ENCODE measurements at regions not wholly inside any gene's neighbourhood (a gene's known extent, or its start where the extent isn't known, plus 50 kb on each side); places are given as distances from the start of the nearest gene placed in this dataset.

DNA sequence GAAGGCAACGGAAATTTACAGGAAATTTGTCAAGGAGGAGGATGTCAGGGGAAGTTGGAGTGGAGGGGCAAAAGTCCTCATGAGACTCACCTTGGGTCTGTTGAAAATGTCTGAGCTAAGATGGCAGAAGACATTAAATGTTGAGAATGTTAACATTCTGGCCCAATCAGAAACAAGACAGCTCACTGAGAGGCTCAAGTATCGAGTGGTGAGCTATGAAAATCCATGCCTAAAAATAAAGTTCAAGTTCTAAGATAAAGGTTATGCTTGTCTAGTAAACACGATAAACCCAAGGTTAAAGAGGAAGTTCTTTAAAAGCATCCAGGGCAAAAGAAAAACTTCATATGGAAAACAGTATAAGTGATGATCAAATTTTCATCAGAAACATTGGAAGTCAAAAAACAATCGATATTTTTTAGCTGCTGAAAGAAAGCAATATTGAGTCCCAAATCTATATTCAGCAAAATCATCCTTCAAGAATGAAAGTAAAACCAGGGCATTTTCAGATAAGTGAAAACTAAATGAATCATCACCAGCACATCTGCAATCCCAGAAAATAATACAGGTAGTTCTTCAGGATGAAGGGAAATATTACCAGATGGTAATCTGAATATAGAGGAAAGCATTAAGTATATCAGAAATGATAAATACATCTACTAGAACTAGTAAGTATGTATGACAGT lies 462.4 kb downstream of the TLL1 start:
- intact Hi-C loops (cut with micrococcal nuclease): no loop called here
- Mint-ChIP-seq H3K36me3 (ENCODE audit: low read depth) (no peaks in the 10 kb centered on the region), H3K9me3 (no peaks in the 10 kb centered on the region), H3K27ac (no peak overlapping the region), H3K4me3 (no peak overlapping the region), H3K4me1 (no peaks in the 10 kb centered on the region), H3K27me3 (no peaks in the 10 kb centered on the region)
- no peak for DNase-seq

DNA sequence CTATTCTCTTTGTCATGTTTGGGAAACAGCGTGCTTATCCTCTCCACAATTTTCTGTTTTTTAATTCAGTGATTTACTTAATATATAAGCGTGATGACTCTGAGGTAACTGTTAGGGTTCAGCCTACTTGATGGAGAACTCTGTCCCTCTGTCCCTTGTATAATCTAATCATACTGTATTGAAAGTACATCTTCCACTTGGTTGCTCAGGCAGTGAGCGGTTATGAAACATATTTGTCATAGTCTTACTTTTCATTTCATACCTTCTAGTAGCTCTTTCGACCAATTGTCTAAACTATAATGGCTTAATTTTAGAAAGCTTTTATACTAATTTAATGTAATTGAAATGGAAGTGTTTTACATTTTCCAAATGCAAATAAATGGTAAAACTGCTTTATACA lies 469.0 kb downstream of the TLL1 start:
- DNase-seq: no peak
- no peaks in the 10 kb centered on the region for H3K4me1 Mint-ChIP-seq
- no peaks in the 10 kb centered on the region for H3K27me3 Mint-ChIP-seq
- no peaks in the 10 kb centered on the region for H3K36me3 Mint-ChIP-seq (ENCODE audit: low read depth)
- H3K9me3 Mint-ChIP-seq: no peaks in the 10 kb centered on the region
- intact Hi-C loops (cut with micrococcal nuclease): no loop called here
- no peak overlapping the region for H3K27ac Mint-ChIP-seq
- H3K4me3 Mint-ChIP-seq: no peak overlapping the region

DNA sequence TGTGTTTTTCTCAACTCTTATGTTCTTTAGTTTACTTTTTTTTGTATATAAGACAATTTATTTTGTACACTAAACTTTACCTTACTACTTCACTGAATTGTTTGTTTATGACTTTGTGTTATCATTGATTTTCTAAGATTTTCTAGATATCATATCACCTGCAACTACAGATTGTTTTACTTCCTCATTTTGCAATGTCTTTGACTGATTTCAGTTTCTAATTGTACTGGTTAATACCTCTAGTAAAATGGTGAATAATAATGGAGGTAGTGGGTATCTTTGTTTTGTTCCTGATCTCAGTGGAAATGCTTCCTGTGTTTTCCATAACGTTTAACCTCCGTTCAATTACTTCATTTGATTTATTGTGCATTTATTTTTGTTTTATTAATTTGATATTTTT lies 490.2 kb downstream of the TLL1 start:
- H3K4me1 Mint-ChIP-seq: no peaks in the 10 kb centered on the region
- H3K9me3 Mint-ChIP-seq: peaks cover 4% of the 10 kb centered on the region
- DNase-seq: no peak
- H3K4me3 Mint-ChIP-seq: no peak overlapping the region
- intact Hi-C loops (cut with micrococcal nuclease): no loop called here
- no peaks in the 10 kb centered on the region for H3K36me3 Mint-ChIP-seq (ENCODE audit: low read depth)
- no peaks in the 10 kb centered on the region for H3K27me3 Mint-ChIP-seq
- H3K27ac Mint-ChIP-seq: no peak overlapping the region

DNA sequence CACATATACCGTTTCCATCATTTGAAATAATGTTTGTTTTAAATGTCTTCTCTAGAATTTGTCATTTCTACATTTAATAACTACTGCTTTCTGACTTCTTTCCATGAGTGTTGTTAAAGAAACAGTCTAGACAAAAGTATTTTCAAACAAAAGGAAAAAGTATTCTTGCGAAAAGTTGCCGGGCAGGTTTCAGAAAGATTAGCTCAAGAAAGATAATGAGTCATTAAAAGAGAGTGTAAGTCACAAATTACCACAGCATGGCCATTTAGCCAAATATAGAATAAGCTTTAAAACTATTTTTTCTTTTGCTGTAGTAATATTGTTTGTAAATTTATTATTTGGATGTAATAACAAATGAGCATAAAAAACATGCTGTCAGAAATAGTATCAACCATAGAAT lies 493.0 kb downstream of the TLL1 start:
- Mint-ChIP-seq H3K4me3 (no peak overlapping the region), H3K36me3 (ENCODE audit: low read depth) (no peaks in the 10 kb centered on the region), H3K4me1 (no peaks in the 10 kb centered on the region), H3K27ac (no peak overlapping the region), H3K9me3 (peaks cover 4% of the 10 kb centered on the region), H3K27me3 (no peaks in the 10 kb centered on the region)
- intact Hi-C loops (cut with micrococcal nuclease): no loop called here
- DNase-seq: no peak

DNA sequence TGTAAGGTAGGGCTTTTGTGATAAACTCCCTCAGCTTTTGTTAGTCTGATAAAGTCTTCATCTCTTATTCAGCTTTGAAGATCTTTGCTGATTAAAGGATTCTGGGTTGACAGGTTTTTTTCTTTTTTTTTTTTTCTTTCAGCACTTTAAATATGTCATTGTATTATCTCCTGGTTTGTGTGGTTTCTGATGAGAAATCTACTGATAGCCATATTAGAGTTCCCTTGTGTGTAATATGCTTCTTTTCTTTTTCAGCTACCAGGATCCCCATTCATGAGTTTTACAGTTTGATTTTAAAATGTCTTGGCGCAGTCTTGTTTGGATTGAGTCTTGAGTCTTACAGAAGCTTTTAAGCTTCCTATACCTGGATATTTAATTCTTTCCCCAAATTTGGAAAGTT lies 504.5 kb downstream of the TLL1 start:
- Mint-ChIP-seq H3K36me3 (ENCODE audit: low read depth) (no peaks in the 10 kb centered on the region), H3K27me3 (no peaks in the 10 kb centered on the region), H3K9me3 (peaks cover 14% of the 10 kb centered on the region), H3K4me3 (no peak overlapping the region), H3K27ac (no peak overlapping the region), H3K4me1 (no peaks in the 10 kb centered on the region)
- DNase-seq: no peak
- intact Hi-C loops (cut with micrococcal nuclease): no loop called here

DNA sequence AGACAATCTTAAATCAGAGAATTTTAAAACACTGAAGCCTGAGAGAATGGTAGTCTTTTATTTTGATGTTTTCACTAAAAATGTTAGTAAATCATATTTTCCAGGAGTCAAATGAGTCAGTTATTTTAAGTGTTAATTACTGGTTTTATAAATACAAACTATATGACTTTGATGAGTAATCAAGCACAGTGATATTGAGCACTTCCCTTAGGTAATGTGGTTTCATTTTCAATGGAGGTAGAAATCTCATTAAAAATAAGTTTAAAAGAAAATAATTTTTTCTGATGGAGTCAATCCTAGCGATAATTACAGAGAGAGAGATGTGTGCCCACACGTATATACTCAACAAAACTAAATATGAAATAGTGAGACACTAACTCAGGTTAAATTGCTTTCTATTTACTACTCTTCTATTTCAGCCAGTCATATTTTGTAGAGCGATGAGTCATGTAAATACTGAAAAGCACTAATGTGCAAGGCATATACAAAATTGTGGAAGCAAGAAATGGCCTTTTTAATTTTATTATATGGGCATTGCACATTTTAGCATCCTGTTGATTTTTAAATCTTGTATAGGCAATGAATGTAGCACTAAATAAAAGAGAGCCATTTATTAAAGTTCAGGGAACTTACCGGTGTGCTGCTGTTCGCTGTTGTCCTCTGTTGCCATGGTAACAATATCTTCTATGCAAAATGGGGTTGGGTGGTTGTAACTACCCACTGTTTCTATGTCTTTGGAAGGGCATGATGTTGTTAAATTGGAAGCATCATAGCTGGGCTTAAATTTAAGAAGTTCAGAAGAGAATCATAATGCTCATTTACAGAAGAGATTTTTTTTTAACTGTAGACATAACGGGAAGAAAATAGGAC lies 513.7 kb downstream of the TLL1 start:
- H3K27me3 Mint-ChIP-seq: no peaks in the 10 kb centered on the region
- intact Hi-C loops (cut with micrococcal nuclease): no loop called here
- no peak for DNase-seq
- no peaks in the 10 kb centered on the region for H3K36me3 Mint-ChIP-seq (ENCODE audit: low read depth)
- no peaks in the 10 kb centered on the region for H3K9me3 Mint-ChIP-seq
- H3K4me1 Mint-ChIP-seq: no peaks in the 10 kb centered on the region
- no peak overlapping the region for H3K4me3 Mint-ChIP-seq
- no peak overlapping the region for H3K27ac Mint-ChIP-seq

DNA sequence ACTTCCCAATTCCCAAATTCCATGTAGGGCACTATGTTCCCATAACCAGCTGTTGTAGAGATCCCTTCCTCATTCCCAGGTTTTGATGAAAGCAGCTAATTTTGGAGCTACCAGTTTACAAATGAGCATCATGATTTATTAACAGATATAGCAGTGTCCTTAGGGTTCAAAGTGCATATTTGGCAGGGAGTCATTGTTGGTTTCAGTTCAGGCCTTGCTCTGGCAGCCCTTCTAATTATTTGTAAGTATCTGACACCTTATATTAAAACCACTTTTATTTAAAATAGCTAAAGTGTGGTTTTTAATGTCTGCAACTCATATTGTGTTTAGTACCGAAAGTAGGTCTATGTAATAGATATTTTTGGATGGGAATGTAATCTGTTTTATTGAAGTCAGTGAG lies 518.5 kb downstream of the TLL1 start:
- intact Hi-C loops (cut with micrococcal nuclease): no loop called here
- H3K9me3 Mint-ChIP-seq: no peaks in the 10 kb centered on the region
- no peaks in the 10 kb centered on the region for H3K36me3 Mint-ChIP-seq (ENCODE audit: low read depth)

DNA sequence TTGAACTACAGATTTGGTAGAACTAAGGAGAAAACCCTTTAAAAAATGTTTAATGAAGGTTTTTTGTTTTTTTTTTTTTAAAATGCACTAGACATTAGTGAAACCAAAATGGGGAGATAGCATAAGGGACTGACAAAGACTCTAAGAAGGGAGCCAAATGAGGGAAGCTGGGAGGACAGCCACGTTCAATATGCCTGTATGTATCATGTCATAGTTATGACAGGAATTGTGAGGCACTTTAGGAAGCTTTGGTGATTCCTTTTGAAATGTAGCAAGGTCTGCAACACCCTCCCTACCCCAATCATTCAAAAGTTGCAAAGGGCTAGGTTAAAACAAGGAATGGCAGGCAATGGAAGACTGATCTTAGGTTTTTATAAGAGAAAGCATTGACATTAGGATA lies 526.0 kb downstream of the TLL1 start:
- Mint-ChIP-seq H3K27ac (no peak overlapping the region), H3K36me3 (ENCODE audit: low read depth) (no peaks in the 10 kb centered on the region), H3K4me3 (no peak overlapping the region), H3K9me3 (no peaks in the 10 kb centered on the region), H3K27me3 (no peaks in the 10 kb centered on the region), H3K4me1 (no peaks in the 10 kb centered on the region)
- intact Hi-C loops (cut with micrococcal nuclease): no loop called here
- no peak for DNase-seq

More for the DNA sequence above, 518.5 kb downstream of the TLL1 start:
- Mint-ChIP-seq H3K4me1 (no peaks in the 10 kb centered on the region), H3K27ac (no peak overlapping the region), H3K27me3 (no peaks in the 10 kb centered on the region), H3K4me3 (no peak overlapping the region)
- no peak for DNase-seq

DNA sequence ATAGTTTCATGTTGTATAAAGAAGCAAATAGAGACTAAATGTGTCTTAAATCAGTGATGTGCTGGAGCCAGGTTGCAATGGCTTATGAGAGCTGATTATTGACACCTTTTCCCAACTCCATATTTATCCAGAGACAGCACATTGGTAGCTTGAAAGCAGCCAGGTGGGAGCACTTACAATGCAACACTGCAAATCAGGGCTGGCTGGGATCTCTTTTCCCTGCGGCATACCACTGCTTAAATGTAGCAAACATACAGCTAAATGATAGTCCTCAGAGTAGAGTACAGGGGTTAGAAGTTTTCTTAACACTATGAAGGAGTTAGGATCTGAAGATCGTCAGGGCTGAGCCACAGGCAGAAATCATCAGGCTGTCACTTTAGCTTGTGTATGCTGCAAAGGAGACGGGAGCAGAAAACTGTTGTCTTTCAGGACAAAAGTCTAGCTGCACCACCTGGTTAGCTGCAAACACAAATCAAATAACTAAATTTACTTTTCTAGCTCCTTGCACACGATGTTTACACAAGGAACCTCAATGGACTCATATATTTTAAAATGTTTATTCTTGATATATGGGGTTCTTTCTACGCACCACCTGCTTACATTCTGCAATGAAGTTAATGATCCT lies 527.3 kb downstream of the TLL1 start:
- no peaks in the 10 kb centered on the region for H3K9me3 Mint-ChIP-seq
- H3K4me1 Mint-ChIP-seq: no peaks in the 10 kb centered on the region
- DNase-seq: no peak
- H3K27ac Mint-ChIP-seq: no peak overlapping the region
- no peak overlapping the region for H3K4me3 Mint-ChIP-seq
- intact Hi-C loops (cut with micrococcal nuclease): no loop called here
- no peaks in the 10 kb centered on the region for H3K27me3 Mint-ChIP-seq
- no peaks in the 10 kb centered on the region for H3K36me3 Mint-ChIP-seq (ENCODE audit: low read depth)

DNA sequence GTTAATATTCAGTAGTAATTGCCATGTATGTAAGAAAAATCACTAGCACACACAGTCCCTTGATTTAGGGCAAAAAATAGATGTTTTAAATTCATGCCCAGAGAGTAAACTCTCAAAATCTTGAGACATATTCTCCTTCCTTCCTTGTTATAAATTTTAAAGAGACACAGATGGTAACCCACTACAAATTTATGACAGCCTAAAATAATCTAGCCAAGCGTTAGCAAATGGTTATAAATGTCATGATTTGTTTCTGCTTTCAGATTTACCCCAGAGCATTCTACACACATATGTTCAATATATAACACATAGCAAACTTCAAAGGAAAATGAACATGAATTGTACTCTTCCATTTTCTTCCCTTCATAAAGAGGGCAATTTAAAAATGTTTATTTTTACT lies 540.3 kb downstream of the TLL1 start:
- intact Hi-C loops (cut with micrococcal nuclease): no loop called here
- Mint-ChIP-seq H3K27me3 (no peaks in the 10 kb centered on the region), H3K4me3 (no peak overlapping the region), H3K36me3 (ENCODE audit: low read depth) (no peaks in the 10 kb centered on the region), H3K4me1 (no peaks in the 10 kb centered on the region), H3K27ac (no peak overlapping the region), H3K9me3 (no peaks in the 10 kb centered on the region)
- DNase-seq: no peak

DNA sequence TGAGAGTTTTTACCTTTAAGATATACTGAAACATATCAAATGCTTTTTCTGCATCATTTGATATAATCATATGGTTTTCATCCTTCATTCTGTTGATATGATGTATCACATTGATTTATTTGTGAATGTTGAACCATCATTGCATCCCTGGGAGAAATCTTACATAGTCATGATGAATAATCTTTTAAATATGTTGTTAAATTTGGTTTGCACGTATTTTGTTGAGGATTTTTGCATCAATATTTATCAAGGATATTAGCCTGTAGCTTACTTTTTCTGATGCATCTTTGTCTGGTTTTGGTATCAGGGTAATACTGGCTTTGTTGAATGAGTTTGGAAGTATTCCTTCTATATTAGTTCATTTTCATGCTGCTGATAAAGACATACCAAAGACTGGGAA lies 541.4 kb downstream of the TLL1 start:
- no peaks in the 10 kb centered on the region for H3K9me3 Mint-ChIP-seq
- no peak overlapping the region for H3K27ac Mint-ChIP-seq
- no peak overlapping the region for H3K4me3 Mint-ChIP-seq
- no peaks in the 10 kb centered on the region for H3K4me1 Mint-ChIP-seq
- DNase-seq: no peak
- no peaks in the 10 kb centered on the region for H3K27me3 Mint-ChIP-seq
- no peaks in the 10 kb centered on the region for H3K36me3 Mint-ChIP-seq (ENCODE audit: low read depth)
- intact Hi-C loops (cut with micrococcal nuclease): no loop called here

DNA sequence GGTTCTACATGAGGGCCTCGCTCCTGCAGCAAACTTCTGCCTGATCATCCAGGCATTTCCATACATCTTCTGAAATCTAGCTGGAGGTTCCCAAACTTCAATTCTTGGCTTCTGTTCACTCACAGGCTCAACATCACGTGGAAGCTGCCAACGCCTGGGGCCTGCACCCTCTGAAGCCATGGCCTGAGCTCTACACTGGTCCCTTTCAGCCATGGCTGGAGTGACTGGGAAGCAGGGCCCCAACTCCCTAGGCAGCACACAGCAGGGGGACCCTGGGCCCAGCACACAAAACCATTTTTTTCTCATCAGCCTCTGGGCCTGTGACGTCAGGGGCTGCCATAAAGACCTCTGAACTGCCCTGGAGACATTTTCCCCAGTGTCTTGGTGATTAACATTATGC lies 542.7 kb downstream of the TLL1 start:
- H3K27ac Mint-ChIP-seq: no peak overlapping the region
- DNase-seq: no peak
- no peaks in the 10 kb centered on the region for H3K9me3 Mint-ChIP-seq
- no peaks in the 10 kb centered on the region for H3K36me3 Mint-ChIP-seq (ENCODE audit: low read depth)
- intact Hi-C loops (cut with micrococcal nuclease): no loop called here
- no peaks in the 10 kb centered on the region for H3K27me3 Mint-ChIP-seq
- H3K4me3 Mint-ChIP-seq: no peak overlapping the region
- no peaks in the 10 kb centered on the region for H3K4me1 Mint-ChIP-seq

DNA sequence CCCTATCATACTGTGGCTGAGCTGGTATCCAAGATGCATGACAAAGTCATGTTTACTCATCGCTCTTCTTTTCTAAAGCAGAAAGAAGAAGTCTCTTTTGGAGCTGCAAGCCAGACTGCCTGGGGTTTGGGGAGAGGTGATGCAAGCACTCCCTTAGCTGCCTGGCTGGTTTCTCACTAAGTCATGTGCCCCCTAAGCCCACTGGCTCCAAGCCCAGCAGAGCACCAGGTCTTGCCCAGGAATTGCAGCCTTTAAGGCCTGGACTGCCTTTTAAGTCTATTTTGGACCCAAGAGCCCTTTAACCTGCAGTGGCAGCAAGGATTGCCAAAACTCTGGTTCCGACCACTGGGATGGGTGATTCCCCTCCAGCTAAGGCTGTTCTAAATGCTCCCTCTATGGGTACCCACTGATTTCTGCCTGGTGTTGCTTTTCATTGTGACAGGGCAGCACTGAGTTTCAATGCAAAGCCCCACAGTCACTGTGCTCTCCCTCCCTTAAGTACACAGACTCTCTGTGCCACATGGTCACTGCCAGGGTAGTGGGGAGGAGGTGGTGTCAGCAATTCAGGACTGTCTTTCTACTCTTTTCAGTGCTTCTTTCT lies 548.6 kb downstream of the TLL1 start:
- Mint-ChIP-seq H3K36me3 (ENCODE audit: low read depth) (no peaks in the 10 kb centered on the region), H3K27me3 (no peaks in the 10 kb centered on the region), H3K9me3 (no peaks in the 10 kb centered on the region), H3K4me1 (no peaks in the 10 kb centered on the region), H3K4me3 (no peak overlapping the region), H3K27ac (no peak overlapping the region)
- intact Hi-C loops (cut with micrococcal nuclease): no loop called here
- no peak for DNase-seq

DNA sequence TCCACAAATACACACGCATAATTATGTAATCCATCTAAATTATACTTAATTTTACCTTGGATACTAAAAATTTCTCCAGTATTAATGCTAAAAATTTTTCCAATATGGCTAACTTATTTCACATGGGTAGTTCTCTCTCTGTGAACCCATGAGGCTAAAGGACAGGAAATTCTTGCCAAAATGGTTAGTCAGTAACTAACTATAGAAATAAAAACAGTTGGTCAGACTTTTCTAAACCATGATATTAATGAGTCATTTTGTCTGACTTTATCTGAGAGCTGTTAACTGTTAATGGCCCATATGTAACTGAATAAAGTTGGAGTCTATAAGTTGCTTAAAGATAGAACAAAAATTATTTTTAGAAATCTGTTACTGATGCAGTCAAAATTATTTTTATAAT lies 549.4 kb downstream of the TLL1 start:
- DNase-seq: no peak
- H3K27ac Mint-ChIP-seq: no peak overlapping the region
- no peaks in the 10 kb centered on the region for H3K9me3 Mint-ChIP-seq
- H3K4me3 Mint-ChIP-seq: no peak overlapping the region
- no peaks in the 10 kb centered on the region for H3K4me1 Mint-ChIP-seq
- no peaks in the 10 kb centered on the region for H3K36me3 Mint-ChIP-seq (ENCODE audit: low read depth)
- no peaks in the 10 kb centered on the region for H3K27me3 Mint-ChIP-seq
- intact Hi-C loops (cut with micrococcal nuclease): no loop called here
